HG02970 (cell line): ENCODE measurements at regions not wholly inside any gene's neighbourhood (a gene's known extent, or its start where the extent isn't known, plus 50 kb on each side); places are given as distances from the start of the nearest gene placed in this dataset.

Experiments used
- ATAC-seq: cut with Tn5 transposase; IDR thresholded peaks from one replicate; pipeline ENCODE4 v1.9.1; 2021; ENCODE audit warnings: mild to moderate bottlenecking, moderate library complexity, moderate number of reproducible peaks; ENCODE audit not compliant: unreplicated experiment, low FRiP score

- no peak for ATAC-seq
These were observed 201.2 kb downstream of the CMPK2 start for GRCh38 chr2:6664332-6665061.

- no peak for ATAC-seq
These were observed 200.3 kb downstream of the CMPK2 start for GRCh38 chr2:6665093-6666045.

DNA sequence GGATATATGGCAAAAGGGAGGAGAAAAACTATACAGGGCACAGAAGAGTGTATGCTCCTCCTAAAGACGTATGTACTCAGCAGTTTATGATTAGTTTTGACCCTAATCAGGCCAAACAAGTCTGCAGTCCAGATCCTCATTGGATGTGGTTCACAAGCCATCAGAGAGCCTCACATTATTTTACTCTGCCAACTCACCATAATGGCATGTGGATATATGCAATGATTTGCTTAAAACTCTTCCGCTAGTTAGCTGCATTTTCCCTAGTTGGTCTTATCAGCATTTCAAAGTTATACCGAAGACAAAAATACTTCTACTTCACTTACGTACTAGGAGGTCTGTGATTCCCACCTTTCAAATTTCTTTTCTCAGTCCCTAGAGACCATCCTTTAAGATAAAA is 198.4 kb downstream of the CMPK2 start:
- no peak for ATAC-seq

DNA sequence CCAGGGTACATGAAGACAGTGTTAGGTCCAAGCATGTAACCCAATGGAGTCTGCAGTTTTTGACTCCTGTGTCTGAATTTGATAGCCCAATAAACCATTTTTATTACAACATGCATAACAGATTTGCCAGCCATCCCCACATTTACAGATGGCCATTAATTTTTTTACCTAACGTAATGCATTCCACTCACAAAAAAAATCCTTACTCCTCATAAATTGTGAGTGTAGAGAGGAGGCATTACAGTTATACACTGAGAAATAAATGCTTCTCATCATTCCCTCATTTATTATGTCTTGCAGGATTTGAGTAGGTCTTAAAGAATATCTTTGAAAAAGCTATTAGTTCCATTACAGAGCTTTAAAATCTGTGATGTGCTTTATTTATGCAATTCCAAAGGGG is 193.8 kb downstream of the CMPK2 start:
- ATAC-seq = no peak

DNA sequence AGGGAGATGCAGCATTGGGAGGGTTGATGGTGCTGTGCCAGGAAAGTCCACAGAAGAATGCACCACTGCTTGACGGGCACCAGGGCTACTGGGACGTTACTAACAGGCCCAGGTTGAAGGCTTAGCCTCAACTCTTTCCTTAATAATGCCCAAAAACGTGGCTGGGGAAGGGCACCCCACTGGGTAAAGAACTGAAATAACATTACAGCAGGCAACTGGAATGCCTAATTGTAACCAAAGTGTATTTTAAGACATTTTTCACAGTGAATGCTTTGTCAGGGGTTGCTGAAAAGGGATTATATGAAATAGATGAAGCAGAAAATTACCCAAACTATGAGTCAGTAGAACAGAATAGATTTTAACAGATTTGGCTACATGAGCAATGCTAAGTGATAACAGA is 191.3 kb downstream of the CMPK2 start:
- no peak for ATAC-seq

GRCh38 chr2:6675791-6676190 is 189.9 kb downstream of the CMPK2 start:
- ATAC-seq = no peak

DNA sequence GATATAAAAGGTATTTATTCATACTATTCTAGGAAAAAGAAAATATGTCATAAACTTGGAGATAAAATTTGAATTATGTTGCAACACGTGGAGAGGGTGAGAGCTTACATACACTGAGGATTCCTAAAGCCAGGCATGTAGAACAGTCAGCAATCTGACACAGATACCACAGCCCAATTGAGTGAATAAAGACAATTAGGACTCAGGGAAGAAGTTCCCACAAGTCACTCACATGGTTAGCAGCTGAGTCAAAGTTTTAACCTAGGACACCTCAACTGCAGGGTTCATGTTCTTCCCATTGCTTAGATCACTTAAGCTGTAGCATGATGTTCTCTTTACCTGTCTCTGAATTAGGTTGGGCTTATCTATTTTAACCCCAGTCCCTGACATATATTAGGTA is 189.5 kb downstream of the CMPK2 start:
- no peak for ATAC-seq

DNA sequence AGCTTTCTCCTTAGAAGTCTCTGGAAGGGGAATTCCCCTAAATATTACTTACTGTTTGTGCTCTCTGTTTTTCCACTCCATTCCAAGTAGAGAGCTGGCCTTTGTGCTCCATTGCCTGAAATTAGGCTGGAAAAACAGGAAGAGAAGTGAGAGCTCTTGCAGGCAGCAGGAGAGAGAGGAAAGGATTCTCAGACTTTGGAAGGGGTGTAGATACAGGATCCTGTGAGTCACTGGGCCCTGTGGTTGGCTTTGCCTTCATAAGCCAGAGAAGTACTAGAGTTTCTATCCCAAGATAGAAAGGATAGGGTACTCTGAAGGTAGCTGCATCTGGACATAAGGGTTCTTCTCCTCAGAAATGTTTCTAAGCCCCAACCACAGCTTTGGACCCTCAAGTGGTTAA is 188.9 kb downstream of the CMPK2 start:
- ATAC-seq = no peak

DNA sequence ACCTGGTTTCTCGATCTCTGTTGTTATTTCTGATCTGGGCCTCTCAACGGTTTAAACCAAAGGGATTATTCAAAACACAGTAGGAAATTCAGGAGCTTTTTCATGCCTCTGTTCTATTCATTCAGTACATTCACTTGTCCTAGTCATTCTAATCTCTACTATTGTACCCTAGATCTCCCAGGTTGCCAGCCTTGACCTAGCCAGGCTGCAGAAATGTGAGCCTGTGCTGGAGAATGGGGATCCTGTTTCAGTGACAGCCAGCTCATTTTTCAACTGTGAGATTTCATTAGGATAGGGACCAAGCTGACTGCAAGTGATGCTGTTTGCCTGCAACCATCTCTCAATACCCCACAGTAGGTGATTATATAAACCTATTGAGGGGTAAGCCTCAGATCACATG is 186.2 kb downstream of the CMPK2 start:
- no peak for ATAC-seq

GRCh38 chr2:6683516-6683915 is 182.2 kb downstream of the CMPK2 start:
- ATAC-seq = no peak

GRCh38 chr2:6685447-6685846 is 180.3 kb downstream of the CMPK2 start:
- no peak for ATAC-seq

GRCh38 chr2:6692056-6692455 is 173.7 kb downstream of the CMPK2 start:
- ATAC-seq = no peak

DNA sequence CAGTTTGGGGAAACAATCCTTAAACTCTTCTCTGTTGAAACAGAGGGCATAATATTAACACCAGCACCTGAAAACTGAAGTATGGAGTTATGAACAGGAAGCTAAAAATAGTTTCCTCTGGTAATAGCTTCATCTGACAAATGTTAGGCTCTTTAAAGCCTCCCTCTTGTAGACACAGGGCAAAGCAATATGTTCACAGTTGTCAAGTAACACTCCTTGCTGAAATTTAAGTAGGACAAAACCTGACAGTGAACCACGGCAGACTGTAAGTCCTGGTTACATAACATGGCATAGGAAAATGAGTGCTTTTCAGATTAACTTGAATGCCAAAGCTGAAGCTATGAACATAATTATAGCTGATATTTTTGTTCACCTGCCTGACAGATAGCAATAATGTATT is 172.9 kb downstream of the CMPK2 start:
- no peak for ATAC-seq

DNA sequence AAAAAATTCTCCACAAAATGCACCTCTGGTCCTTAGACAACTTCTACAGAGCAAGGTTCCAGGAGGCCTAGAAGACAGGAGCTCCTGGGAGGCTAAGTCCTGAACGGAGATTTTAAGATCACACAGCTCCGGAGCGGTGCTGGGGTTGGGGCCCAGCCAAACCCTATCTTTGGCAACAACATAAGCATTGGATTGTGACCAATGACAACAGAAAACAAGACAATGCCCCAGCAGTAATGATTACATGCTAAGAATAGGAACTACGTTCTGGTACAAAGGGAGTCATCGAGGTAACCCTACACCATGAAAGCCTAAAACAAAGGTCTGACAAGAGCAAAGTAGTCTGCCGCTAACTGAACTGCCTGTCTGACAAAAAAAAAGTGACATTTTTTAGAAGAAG is 171.2 kb downstream of the CMPK2 start:
- ATAC-seq = no peak

DNA sequence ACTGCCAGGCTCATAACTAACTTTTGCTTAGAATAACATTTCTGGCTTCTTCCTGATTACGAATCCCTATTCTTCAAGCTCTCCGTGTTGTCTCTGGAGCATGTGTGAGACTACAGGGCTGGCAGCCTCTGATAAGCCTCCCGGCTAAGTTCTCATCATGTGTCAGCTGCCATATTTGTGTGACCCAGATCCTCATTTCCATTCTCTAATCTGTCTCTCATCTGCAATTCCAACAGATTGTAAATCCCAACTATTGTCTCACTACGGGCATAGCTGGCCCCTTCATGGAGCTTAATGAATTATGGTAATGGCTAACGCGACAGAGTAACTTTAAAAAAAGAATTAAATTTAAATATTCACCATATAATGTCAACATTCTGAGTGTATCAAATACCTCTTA is 165.4 kb downstream of the CMPK2 start:
- no peak for ATAC-seq

DNA sequence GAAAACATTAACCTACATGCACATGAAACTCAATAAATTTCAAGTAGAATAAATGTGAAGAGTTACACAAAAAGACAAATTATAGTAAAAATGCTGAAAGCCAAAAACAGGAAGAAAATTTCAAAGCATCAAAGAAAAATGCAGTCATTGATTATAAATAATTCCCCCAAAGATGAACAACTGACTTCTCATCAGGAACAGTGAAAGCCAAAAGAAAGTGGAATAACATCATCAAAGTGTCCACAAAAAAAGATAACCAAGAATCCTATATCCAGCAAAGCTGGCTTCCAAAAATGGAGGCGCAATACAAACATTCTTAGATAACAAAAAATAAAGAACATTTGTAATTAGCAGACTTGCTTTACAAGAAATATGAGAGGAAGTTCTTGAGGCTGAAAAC is 161.6 kb downstream of the CMPK2 start:
- ATAC-seq = no peak

DNA sequence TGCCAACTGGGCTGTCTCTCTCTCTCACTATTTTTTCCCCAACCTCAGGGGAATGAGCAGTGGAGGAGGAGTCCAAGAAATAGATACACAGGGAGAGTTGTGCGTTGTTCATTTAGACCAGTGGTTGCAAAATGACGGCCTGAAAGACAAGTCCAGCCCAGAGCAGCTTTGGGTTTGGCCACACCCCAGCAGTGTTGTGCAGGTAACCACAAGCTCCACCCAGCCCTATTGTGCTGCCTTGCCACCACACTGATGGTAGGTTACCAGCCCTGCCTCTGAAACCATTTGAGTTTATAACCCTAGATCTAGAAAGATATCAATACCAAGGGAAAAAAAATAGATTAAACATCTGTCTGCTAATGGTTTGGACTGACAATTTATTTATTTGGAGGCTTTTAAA is 144.3 kb downstream of the CMPK2 start:
- no peak for ATAC-seq

DNA sequence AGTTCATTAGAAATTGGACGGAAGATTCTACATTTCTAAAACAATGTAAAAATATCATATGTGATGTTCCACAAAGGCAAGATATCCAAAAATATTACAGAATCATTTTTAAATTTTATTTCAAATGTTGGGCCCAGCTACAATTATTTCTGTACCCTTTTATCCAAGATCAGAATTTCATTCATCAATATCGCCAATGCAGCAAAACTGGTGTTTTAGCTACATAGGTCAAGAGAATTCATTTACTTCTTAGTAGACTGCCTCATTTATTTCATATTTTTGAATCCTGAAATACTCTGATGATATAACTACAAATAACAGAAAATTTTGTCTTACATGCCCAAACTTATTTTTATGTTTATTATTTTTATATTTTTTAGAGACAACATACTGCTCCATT is 143.1 kb downstream of the CMPK2 start:
- no peak for ATAC-seq

- no peak for ATAC-seq
These were observed 141.7 kb downstream of the CMPK2 start for GRCh38 chr2:6723865-6724604.

DNA sequence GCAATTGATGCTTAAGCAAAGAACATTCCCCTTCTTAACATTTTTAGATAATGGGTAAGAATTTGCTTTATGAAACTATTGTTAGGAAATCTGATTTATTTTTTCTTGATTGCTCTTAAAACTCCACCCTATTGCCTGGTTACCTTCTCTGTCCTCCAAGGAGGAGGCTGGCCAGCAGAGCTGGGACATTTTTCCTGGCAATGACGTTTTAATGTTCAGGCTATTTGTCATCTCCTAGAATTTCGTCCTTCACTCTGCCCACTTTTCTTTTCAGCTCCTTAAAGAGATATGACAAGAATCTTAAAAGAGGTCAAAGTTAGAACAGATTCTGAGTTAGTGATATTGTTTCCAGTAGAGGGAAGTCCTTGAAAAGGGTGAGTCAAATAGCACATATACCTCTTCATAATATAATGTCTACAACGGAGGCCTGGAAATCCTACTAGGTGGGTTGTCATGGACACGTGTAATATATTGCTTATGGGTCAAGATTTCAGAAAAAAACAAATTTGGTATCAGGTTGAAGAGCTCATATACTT is 141.0 kb downstream of the CMPK2 start:
- no peak for ATAC-seq

- no peak for ATAC-seq
These were observed 137.6 kb downstream of the CMPK2 start for GRCh38 chr2:6728156-6728555.
